Esophagus muscularis mucosa (tissue), 3 donors: ENCODE measurements at regions not wholly inside any gene's neighbourhood (a gene's known extent, or its start where the extent isn't known, plus 50 kb on each side); places are given as distances from the start of the nearest gene placed in this dataset.

Experiments
- CTCF ChIP-seq, 3 experiments: fragments of 200-600 bp in 2 of 3; fragments of 450-650 bp in 1 of 3; sonication (generic) in 2 of 3; IDR thresholded peaks; one replicate each; pipeline ENCODE4 v1.5.1; 2017 to 2019; ENCODE audit warnings: antibody characterized with exemption in 3 of 3, mild to moderate bottlenecking in 2 of 3, moderate library complexity in 1 of 3
- EP300 ChIP-seq: sonication (generic); formaldehyde crosslinking; IDR thresholded peaks from one replicate; pipeline ENCODE4 v1.6.1; 2017; ENCODE audit warnings: antibody characterized with exemption

GRCh38 chr7:125431349-125431748 lies 501.7 kb upstream of the POT1 start:
- no peak for TF ChIP-seq CTCF (IDR thresholded peaks at IDR 0.05)
- no peak for TF ChIP-seq EP300
